ENCODE measurements at regions not wholly inside any gene's neighbourhood (a gene's known extent, or its start where the extent isn't known, plus 50 kb on each side); places are given as distances from the start of the nearest gene placed in this dataset.

DNA sequence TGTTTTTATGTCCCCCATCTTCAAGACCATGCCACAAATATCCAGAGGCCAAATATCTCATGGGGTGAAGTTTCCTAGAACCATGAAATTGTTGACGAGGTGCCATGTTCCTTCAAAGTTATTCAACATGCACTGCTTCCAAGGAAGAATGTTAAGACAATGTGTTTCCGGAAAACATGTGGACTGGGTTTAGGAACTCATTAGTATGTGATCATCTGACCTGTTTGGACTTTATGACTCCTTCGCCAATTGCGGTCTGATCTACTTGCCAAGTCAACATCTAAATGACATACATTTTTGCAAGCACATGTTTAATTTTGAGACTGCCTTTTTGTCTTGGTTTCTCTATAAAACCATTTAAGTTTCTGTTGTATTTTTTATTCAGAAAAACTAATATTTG lies 234.8 kb downstream of the MAF start:
- DNase-seq = no peak

- no peak for DNase-seq
These were observed 237.1 kb downstream of the MAF start for GRCh38 chr16:79363484-79363883.

GRCh38 chr16:79363035-79363434 lies 237.5 kb downstream of the MAF start:
- DNase-seq = no peak

DNA sequence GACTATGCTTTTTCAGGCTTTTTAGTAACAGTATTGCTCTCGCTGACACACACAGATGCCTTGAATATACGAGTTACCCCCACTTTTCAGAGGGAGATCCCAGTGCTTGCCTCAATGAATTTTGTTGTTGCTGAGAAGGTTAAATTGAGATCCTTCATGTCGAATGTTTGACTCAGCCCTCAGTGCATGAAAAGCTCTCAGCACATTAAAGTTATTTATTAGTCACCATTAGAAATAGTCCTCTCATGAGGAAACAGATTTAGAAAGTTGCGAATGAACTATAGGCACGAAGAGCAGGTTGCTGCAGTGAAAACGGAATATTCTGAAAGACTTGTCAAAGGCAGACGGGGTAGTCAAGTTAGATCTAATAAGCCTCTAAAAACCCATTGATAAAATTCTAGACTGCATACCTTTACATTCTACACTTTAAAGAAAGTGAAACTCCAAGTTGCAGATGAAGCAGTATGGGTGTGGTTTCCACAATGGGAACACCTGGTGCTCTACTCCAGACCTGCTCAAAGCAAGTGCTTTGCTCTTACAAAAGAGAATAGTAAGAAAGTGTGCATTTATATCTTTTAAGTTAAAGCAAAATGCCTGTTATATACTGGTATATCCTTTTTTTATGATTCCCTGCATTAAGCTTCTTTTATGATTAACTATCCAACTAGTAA lies 238.1 kb downstream of the MAF start:
- no peak for DNase-seq

DNA sequence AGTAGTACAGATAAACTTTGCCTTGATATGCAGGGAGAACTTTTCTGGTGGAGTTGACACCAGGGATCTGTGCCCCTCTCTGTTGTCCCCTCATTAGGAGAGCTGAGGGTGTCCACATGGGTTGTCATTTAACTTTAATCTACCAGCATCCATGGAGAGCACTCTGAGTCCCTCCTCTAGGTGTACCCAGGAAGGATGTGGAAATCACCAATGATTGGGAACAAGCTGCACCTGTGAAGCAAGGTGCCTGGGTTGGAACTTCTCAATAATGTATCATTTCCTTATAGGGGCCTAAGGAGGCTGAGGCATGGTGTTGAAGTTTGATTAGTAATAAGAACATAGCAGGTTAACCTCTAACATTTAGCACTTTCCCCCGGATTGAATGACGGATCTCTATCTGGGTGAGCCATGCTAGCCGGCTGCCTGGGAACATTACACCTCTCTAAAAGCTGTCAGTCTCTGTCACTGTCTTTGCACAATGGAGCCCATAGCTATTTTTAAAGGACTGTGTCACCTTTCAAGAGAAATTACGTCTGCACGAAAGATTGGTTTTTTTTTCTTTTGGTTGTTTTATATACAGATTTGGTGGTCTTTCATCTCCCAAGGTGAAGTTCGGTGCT lies 239.3 kb downstream of the MAF start:
- no peak for DNase-seq

- DNase-seq = no peak
These were observed 240.3 kb downstream of the MAF start for GRCh38 chr16:79360267-79360666.

DNA sequence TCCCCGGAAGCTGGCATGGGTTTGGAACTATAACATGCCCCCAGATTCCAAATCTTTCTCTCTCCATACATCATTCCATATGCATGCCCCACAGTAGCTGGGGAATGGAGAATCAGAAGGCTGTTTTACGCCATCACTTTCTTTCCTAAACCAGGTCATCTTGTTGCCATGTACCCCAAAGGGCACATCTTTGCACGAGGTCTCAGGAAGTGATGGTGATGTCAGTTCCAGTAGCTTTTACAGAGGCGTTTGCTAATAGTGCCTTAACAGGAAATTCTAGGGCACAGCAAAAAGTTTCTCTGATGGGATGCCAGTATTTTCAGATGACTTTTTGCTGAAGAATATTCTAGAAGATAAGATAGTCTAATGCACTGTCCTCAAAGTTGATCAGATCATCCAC lies 241.5 kb downstream of the MAF start:
- DNase-seq = no peak

DNA sequence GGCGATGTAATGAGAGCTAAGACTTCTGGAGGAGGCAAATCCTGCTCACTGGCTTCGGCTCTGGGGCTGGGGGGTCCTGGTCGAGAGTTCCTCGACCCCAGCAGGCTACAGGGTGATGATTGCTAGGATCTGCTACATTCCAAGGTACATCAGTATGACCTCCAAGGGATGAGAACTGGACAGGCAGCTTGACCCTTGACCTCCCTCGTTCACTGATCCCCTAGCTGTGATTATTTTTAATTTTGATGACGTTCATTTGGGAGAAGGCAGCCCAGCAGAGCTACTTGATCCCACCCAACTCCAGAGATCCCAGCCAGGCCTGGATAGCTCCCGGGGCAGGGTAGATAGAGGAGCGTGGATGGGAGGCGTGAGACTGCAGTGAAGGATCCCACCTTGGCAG lies 242.3 kb downstream of the MAF start:
- DNase-seq = no peak

DNA sequence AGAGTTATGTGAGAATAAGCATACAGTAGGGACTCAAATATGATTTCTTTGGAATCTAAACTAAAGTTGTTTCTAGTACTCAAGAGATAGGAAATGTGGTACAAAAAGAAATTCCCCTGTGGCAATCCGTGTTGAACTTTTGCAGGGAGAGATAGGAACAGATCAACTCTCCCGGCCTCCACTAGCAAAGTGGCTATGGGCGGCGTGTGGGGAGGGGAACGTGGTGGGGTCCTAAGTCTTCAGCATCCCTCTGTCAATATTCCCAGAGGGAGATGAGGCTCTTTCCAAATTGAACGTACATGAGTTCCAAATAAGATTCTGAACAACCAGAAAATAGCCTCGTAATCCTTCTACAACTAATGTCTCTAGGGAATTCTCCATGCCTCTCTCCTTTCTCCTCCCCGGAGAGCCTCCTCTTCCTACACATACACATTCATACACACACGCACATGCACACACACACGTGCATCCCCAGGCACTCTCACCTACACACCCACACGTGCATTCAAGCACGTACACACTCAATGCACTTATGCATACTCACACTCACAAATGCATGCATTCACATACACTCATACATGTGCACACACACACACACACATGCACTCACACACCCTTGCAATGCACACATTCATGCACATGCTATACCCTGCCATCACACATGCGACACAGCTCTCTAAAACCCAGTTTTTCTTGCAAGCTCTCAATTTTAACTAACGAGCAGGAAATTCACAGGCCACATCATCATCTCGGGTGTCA lies 244.8 kb downstream of the MAF start:
- no peak for DNase-seq

DNA sequence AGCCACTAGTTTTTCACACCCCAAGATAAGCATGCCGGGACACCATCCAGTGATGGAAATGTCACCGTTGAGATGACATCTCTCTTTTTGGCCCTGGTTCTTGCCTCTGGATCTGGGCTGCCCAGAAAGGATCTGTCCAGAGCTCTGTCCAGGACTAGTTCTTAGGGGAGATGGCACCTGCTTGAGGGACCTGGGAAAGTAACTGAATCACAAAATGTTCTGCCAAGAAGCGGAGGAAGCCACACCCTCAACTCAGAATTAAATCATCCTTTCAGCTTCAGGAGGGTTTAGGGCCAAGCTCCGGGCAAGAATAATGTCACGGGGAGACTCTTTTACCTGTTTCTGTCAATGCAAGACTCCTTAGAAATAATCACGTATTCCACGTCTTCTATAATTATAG lies 248.6 kb downstream of the MAF start:
- no peak for DNase-seq

GRCh38 chr16:79349803-79350202 lies 250.7 kb downstream of the MAF start:
- DNase-seq = no peak

- DNase-seq = no peak
These were observed 251.8 kb downstream of the MAF start for GRCh38 chr16:79348521-79349306.

GRCh38 chr16:79347277-79347676 lies 253.3 kb downstream of the MAF start:
- DNase-seq = no peak

- no peak for DNase-seq
These were observed 260.7 kb downstream of the MAF start for GRCh38 chr16:79339863-79340262.

DNA sequence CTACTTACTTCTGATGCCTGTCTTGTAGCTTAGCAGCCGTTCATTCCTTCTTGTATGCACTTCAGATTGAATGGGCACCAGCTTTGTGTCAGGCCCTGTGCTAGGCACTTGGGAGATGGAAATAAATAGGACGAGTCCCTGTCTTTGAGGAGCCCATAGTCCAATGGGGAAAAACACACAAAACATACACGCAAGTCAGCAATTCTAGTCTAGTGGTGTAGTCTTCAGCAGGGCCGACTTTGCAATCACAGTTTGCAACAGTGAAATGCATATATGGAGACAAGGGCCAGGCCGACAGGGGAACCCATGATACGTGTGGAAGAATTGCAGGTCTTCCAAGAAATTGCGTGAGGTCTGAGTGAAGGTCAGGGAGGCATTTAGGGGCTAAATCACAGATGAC lies 262.6 kb downstream of the MAF start:
- DNase-seq = no peak

DNA sequence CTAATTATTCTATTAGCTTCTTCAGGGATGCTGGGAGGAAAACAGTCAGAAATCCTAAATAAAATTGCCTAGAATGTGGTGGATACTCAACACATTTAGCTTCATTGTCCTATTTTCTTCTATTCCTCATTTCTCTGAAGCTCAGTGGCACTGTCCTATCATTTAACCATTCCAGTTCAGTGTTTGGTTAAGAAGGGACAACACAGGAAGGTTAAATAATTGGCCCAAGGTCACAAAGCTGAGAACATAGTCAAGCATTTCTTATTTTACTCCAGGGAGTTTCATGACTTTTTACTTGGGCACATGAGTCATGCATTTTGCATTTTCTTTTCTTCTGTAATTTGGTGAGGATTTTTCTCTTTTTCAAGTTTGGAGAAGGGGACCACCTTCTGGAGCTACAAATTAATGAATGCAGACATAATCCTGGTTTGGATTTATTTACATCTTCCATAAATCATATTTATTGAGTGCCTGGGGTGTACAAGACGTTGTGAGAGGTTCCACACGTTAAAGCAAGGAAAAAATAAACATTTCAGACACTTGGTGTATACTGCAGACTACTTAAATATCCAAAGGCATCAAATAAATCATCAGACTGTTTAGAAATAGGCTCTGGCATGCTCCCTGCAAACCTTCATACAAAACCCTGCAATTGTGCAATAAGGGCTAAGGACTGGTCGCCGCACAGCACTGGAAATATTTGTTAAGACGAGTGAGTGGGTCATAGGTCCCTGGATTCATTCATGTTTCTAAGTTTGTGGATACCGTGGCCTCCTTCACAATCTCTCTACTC lies 263.9 kb downstream of the MAF start:
- no peak for DNase-seq

- DNase-seq = no peak
These were observed 266.4 kb downstream of the MAF start for GRCh38 chr16:79334127-79334526.

DNA sequence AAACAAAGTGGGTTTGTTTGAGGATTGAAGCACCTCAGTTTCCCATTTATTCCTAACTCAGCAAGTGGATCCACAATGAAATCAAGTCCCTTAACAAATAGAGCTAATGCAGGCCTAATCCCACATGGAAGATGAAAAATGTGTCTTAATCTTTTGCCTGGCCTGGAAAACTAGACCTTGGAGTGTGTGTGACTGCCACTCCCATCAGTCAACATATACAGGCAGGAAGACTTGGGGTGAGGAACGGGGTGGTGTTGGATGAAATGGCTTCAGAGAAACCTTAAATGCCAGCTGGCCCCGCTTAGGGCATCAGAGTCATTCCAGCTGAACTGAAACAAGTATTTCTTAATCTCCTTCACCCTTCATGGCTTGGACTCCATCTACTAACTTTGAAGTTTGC lies 269.5 kb downstream of the MAF start:
- DNase-seq = no peak

- no peak for DNase-seq
These were observed 270.6 kb downstream of the MAF start for GRCh38 chr16:79329967-79330366.

DNA sequence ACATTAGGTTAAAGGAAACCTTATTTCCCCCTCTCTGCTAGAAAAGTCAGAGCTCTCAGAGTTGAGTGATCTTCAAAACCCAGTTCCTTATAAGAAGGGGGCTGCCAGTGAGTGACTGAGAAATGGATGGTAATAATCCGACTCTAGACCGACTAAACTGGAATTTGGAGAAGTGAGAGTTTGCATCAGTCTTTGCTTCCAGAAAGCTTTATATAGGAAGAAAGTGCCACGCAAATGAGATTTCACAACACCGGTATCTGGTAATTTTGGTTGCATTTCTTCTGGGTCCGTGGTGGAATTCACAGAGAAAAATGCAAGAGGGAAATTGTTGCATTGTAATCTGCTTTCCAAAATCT lies 271.4 kb downstream of the MAF start:
- no peak for DNase-seq

DNA sequence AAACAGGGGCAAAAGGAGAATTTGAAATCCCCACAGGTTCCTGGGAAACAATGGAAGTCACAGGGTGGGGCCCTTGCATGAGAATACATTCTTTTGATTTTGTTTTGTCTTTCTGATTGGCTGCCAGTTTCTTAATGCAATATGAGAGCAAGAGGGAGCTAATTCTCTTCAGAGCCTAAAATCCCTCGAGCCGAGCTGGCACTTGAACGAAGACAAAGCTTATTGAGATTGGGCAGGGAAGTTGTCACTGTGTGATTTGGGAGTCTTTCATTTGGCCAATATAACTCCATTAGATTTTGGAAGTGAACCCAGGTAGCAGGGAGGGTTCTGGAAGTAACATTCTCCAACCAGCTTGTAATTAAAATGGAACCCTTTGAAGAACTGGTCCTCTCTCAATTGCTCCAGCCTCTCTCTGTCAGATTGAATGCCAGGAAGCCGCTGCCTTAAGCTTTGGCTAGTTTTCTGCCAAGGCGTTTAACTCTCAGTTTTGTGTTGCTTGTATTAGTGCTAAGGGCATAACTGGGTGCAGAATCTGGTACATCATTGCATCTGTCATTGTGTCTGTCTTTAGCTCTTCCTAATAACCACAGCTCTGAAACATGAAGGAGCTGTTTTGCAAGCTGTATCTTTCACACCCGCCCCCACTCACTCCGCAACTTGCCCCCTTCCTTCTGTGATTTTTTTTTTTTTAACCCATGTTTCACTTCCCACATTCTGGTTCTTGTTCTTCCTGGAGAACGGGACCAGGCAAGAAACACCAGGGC lies 272.0 kb downstream of the MAF start:
- no peak for DNase-seq

GRCh38 chr16:79327836-79328235 lies 272.7 kb downstream of the MAF start:
- DNase-seq = no peak

All from DMS79 (cell line).